Heart left ventricle (tissue), 16 donors: ENCODE measurements at regions not wholly inside any gene's neighbourhood (a gene's known extent, or its start where the extent isn't known, plus 50 kb on each side); places are given as distances from the start of the nearest gene placed in this dataset.

Source experiments
- ATAC-seq, 4 donors: fragments of 200-7000 bp; cut with Tn5 transposase; one replicate each; pipeline ENCODE4 v1.9.1; 2020 to 2022; ENCODE audit warnings: moderate library complexity in 4 of 4, mild to moderate bottlenecking in 3 of 4, moderate number of reproducible peaks in 1 of 4
- DNase-seq, 5 donors: peaks; one replicate each; pipeline ENCODE4 v3.0.0-alpha.2; 2020
- H3K27ac ChIP-seq, 12 donors: fragments of 200-600 bp; sonication (generic) in 4 of 12; one replicate each; pipeline versions ENCODE4 v1.5.0 to v1.8.0; 2016 to 2022; ENCODE audit warnings: mild to moderate bottlenecking in 2 of 12
- H3K27me3 ChIP-seq, 9 donors: fragments of 200-600 bp; sonication (generic) in 2 of 9; one replicate each; pipeline versions ENCODE4 v1.5.1 to v1.8.0; 2016 to 2022; ENCODE audit warnings: mild to moderate bottlenecking in 3 of 9
- H3K36me3 ChIP-seq, 9 donors: fragments of 200-600 bp; sonication (generic) in 2 of 9; one replicate each; pipeline versions ENCODE4 v1.5.0 to v1.8.0; 2018 to 2022; ENCODE audit warnings: mild to moderate bottlenecking in 2 of 9
- H3K4me1 ChIP-seq, 12 donors: fragments of 200-600 bp; sonication (generic) in 4 of 12; one replicate each; pipeline versions ENCODE4 v1.5.0 to v1.8.0; 2016 to 2022; ENCODE audit warnings: mild to moderate bottlenecking in 3 of 12
- H3K4me3 ChIP-seq, 12 donors: fragments of 200-600 bp; sonication (generic) in 4 of 12; one replicate each; pipeline versions ENCODE4 v1.5.0 to v1.8.0; 2017 to 2022; ENCODE audit warnings: mild to moderate bottlenecking in 9 of 12, moderate library complexity in 4 of 12
- H3K9me3 ChIP-seq, 12 donors: fragments of 200-600 bp; sonication (generic) in 4 of 12; one replicate each; pipeline versions ENCODE4 v1.5.0 to v1.8.0; 2016 to 2022; ENCODE audit warnings: mild to moderate bottlenecking in 1 of 12
- CTCF ChIP-seq, 12 donors: fragments of 200-600 bp; sonication (generic) in 4 of 12; IDR thresholded peaks; one replicate each; pipeline versions ENCODE4 v1.5.0 to v1.8.0; 2018 to 2022; ENCODE audit warnings: antibody characterized with exemption in 12 of 12, mild to moderate bottlenecking in 5 of 12
- POLR2A ChIP-seq, 2 donors: fragments of 450-650 bp; IDR thresholded peaks; one replicate each; pipeline ENCODE4 v1.6.1; 2017; ENCODE audit warnings: antibody characterized with exemption in 2 of 2, mild to moderate bottlenecking in 2 of 2, moderate library complexity in 2 of 2
- WGBS, 4 donors: extraction: QIAGEN DNeasy Blood & Tissue Kit in 2 of 4; methylation state at CpG; one replicate each; pipeline versions ENCODE4 v1.1.5 to v1.1.7; 2013 to 2018; 5-methylcytosine and 5-hydroxymethylcytosine counted together
- intact Hi-C, 10 donors: fragments of 100-400 bp; cut with DNase I; formaldehyde crosslinking; loops; one replicate each; pipeline versions ENCODE4 v1.11.1 to v1.14.2; 2022
- donor health status: ischemic (EF 13 %, LVEDD 7.1; RV severe dilation, severe dysfunction).
- donor health status: healthy with polysubstance abuse.
- donor health status: DM: no; HTN: yes; CAD: no.
- donor health status: DM: no; HTN: no; CAD: no.
- donor health status: ischemic (EF 25% LVEDD 6.9; RV normal size, moderate dysfunction).
- donor health status: ischemic (EF 25% LVEDD 5.7; RV mildly dilated, moderate dysfunction).
- donor health status: healthy.
- donor health status: DM: yes; HTN: yes; CAD: no.
- donor health status: ischemic (EF 35%, LVEDD 5.7; RV mildly dilated, moderate dysfunction).
- donor health status: nonischemic (EF 11% LVEDD 7.7; RV severe dilation, severe dysfunction).
- donor health status: DM: yes; HTN: yes; CAD: no.
- donor health status: PGD.
- donor health status: ischemic (EF 29% LVEDD 5.4; RV normal size, mild dysfunction).
- donor health status: nonischemic (EF 23%, LVEDD 6.1; RV moderate dilation, normal function).

DNA sequence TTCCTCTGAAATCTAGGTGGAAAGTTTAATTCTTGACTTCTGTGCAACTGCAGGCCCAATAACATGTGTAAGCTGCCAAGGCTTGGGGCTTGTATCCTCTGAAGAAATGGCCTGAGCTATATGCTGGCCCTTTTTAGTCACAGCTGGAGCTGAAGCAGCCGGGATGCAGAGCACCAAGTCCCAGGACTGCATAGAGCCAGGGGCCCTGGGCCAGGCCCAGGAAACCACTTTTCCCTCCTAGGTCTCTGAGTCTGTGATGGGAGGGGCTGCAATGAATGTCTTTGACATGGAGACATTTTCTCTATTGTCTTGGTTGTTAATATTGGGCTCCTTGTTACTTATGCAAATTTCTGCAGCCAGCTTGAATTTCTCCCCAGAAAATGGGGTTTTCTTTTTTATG lies 588.5 kb downstream of the CENPC start:
- 70 to 100% (median 83%) methylated on average over 1 of the region's 1 CpG for WGBS, 4 donors
- Histone ChIP-seq H3K4me3 (no peak overlapping the region), H3K36me3 (no peaks in the 10 kb centered on the region), H3K9me3 (no peaks in the 10 kb centered on the region), H3K4me1 (no peaks in the 10 kb centered on the region), H3K27ac (no peak overlapping the region), H3K27me3 (no peaks in the 10 kb centered on the region)
- ATAC-seq (no peak), DNase-seq (no peak)
- intact Hi-C loops = no loop called here
- TF ChIP-seq CTCF (IDR thresholded peaks at IDR 0.05) (no peak), POLR2A (IDR thresholded peaks at IDR 0.05) (no peak)

DNA sequence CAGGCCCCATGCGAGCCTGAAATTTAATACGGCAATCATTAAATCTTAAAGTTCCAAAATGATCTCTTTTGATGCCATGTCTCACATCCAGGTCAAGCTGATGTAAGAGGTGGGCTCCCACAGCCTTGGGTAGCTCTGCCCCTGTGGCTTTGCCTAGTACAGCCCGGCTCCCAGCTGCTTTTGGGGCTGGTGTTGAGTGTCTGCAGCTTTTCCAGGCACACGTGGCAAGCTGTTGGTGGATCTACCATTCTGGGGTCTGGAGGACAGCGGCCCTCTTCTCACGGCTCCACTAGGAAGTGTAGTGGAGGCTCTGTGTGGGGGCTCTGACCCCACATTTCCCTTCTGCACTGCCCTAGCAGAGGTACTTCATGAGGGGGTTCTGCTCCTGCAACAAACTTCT lies 588.9 kb downstream of the CENPC start:
- Histone ChIP-seq H3K27me3 (no peaks in the 10 kb centered on the region), H3K9me3 (no peaks in the 10 kb centered on the region), H3K4me1 (no peaks in the 10 kb centered on the region), H3K4me3 (no peak overlapping the region), H3K36me3 (no peaks in the 10 kb centered on the region), H3K27ac (no peak overlapping the region)
- 90 to 94% (median 93%) methylated on average over 4 to 6 of the region's 6 CpGs for WGBS, 4 donors
- ATAC-seq (no peak), DNase-seq (no peak)
- TF ChIP-seq POLR2A (IDR thresholded peaks at IDR 0.05) = no peak
- TF ChIP-seq CTCF (IDR thresholded peaks at IDR 0.05) = no peak
- intact Hi-C loops = no loop called here

DNA sequence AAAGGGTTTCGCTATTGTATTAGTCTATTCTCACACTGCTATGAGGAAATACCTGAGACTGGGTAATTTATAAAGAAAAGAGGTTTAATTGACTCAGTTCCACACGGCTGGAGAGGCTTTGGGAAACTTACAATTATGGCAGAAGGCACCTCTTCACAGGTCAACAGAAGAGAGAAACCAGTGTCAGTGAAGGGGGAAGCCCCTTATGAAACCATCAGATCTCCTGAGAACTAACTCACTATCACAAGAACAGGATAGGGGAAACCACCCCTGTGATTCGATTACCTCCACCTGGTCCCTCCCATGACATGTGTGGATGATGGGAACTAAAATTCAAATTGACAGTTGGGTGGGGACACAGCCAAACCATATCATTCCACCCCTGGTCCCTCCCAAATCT lies 589.5 kb downstream of the CENPC start:
- no peak for TF ChIP-seq POLR2A (IDR thresholded peaks at IDR 0.05)
- no peak for TF ChIP-seq CTCF (IDR thresholded peaks at IDR 0.05)
- intact Hi-C loops = no loop called here
- H3K9me3 ChIP-seq = no peaks in the 10 kb centered on the region
- no peaks in the 10 kb centered on the region for H3K27me3 ChIP-seq
- 71 to 80% (median 77%) methylated on average over 3 of the region's 3 CpGs for WGBS, 4 donors
- no peak for ATAC-seq
- no peak overlapping the region for H3K27ac ChIP-seq
- no peak for DNase-seq
- H3K4me1 ChIP-seq = no peaks in the 10 kb centered on the region
- no peaks in the 10 kb centered on the region for H3K36me3 ChIP-seq
- no peak overlapping the region for H3K4me3 ChIP-seq

GRCh38 chr4:66949419-66949818 lies 595.9 kb downstream of the CENPC start:
- no peak for DNase-seq
- Histone ChIP-seq H3K9me3 (no peaks in the 10 kb centered on the region), H3K36me3 (no peaks in the 10 kb centered on the region), H3K27ac (no peak overlapping the region), H3K27me3 (no peaks in the 10 kb centered on the region), H3K4me1 (peaks cover 0 to 12% (median 0%) of the 10 kb centered on the region in 12 donors), H3K4me3 (no peak overlapping the region)
- WGBS, 4 donors = 35 to 53% (median 43%) methylated on average over 1 of the region's 1 CpG
- ATAC-seq = no peak
- TF ChIP-seq POLR2A (IDR thresholded peaks at IDR 0.05) = no peak
- no peak for TF ChIP-seq CTCF (IDR thresholded peaks at IDR 0.05)
- intact Hi-C loops = no loop called here
